Thoracic aorta (tissue), 2 donors: ENCODE measurements at regions not wholly inside any gene's neighbourhood (a gene's known extent, or its start where the extent isn't known, plus 50 kb on each side); places are given as distances from the start of the nearest gene placed in this dataset.

Source experiments
- ATAC-seq: fragments of 150-250 bp; one replicate; pipeline ENCODE4 v1.8.0; 2017; ENCODE audit warnings: low read depth; ENCODE audit not compliant: insufficient number of reproducible peaks, low FRiP score
- DNase-seq: peaks from one replicate; pipeline ENCODE4 v3.0.0-alpha.2; 2020; ENCODE audit warnings: low spot score
- H3K27ac ChIP-seq, 2 donors: fragments of 200-600 bp; sonication (generic); 1 replicate in 1 of 2; 2 replicates in 1 of 2; pipeline ENCODE4 v1.5.1; 2016; ENCODE audit warnings: mild to moderate bottlenecking in 2 of 2, moderate library complexity in 2 of 2
- H3K27me3 ChIP-seq: fragments of 200-600 bp; sonication (generic); replicated peaks from 2 replicates; pipeline ENCODE4 v1.6.0; 2016; ENCODE audit warnings: mild to moderate bottlenecking; ENCODE audit not compliant: insufficient read depth
- H3K36me3 ChIP-seq: fragments of 200-600 bp; sonication (generic); one replicate; pipeline ENCODE4 v1.5.1; 2016
- H3K4me1 ChIP-seq, 2 donors: fragments of 200-600 bp; sonication (generic); 1 replicate in 1 of 2; 2 replicates in 1 of 2; pipeline versions ENCODE4 v1.5.1 to v1.6.0; 2016; ENCODE audit warnings: low read depth in 2 of 2, mild to moderate bottlenecking in 1 of 2; ENCODE audit not compliant: control insufficient read depth in 1 of 2
- H3K4me3 ChIP-seq: fragments of 200-600 bp; sonication (generic); 2 replicates; pipeline ENCODE4 v1.5.1; 2016; ENCODE audit warnings: mild to moderate bottlenecking
- H3K9me3 ChIP-seq: fragments of 200-600 bp; sonication (generic); 2 replicates; pipeline ENCODE4 v1.5.1; 2016
- TF ChIP-seq, protein P1 (sequence below): fragments of 200-600 bp; sonication (generic); IDR thresholded peaks from one replicate; pipeline ENCODE4 v1.5.1; 2019; ENCODE audit warnings: antibody characterized with exemption

DNA sequence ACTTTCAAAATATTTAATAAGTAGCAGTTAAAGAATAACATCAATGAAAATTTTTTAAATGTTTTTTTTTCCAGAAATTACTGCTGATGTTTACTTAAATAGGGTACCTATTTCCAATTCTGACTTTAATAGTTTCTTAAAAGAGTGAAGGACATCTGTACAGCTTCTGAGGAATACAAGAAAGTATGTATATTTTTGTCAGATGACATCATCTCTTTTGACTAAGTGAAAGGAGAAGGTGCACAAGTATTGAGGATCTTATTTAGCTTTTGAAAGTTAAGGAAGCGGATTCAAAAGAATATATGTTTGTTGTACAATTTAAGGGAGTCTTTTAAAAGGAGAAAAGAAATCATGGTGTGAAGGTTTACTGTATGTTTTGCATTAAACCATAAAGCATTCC, 90.0 kb upstream of the SLC35B3 start:
- no peaks in the 10 kb centered on the region for H3K4me1 ChIP-seq
- H3K4me3 ChIP-seq, result no peak overlapping the region
- H3K27me3 ChIP-seq, result no peaks in the 10 kb centered on the region
- H3K9me3 ChIP-seq, result no peaks in the 10 kb centered on the region
- H3K36me3 ChIP-seq, result no peaks in the 10 kb centered on the region
- DNase-seq (no peak), ATAC-seq (no peak)
- TF ChIP-seq, protein P1, sequence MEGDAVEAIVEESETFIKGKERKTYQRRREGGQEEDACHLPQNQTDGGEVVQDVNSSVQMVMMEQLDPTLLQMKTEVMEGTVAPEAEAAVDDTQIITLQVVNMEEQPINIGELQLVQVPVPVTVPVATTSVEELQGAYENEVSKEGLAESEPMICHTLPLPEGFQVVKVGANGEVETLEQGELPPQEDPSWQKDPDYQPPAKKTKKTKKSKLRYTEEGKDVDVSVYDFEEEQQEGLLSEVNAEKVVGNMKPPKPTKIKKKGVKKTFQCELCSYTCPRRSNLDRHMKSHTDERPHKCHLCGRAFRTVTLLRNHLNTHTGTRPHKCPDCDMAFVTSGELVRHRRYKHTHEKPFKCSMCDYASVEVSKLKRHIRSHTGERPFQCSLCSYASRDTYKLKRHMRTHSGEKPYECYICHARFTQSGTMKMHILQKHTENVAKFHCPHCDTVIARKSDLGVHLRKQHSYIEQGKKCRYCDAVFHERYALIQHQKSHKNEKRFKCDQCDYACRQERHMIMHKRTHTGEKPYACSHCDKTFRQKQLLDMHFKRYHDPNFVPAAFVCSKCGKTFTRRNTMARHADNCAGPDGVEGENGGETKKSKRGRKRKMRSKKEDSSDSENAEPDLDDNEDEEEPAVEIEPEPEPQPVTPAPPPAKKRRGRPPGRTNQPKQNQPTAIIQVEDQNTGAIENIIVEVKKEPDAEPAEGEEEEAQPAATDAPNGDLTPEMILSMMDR, result no peak
- no peak overlapping the region for H3K27ac ChIP-seq

DNA sequence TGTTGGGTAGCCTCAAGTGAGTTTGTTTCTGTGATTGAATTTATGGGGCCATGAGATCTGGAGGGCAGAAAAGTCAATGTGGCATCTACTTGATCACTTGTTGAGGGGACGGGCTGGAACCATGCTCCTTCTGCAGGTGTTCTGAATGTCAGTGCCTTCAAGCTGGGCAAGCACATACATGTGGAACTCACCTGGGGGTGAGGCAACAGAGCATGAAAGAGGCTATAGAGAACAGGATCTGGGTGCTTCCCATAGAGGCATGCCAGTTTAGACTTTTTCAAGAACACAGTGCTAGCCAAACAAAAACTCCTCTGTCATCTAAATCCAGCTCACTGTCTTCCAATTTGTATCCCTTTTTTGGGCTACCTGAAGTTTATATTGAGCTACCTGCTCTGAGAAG, 77.8 kb upstream of the SLC35B3 start:
- ATAC-seq (no peak), DNase-seq (no peak)
- no peaks in the 10 kb centered on the region for H3K4me1 ChIP-seq
- no peaks in the 10 kb centered on the region for H3K9me3 ChIP-seq
- H3K27ac ChIP-seq, result no peak overlapping the region
- H3K4me3 ChIP-seq, result no peak overlapping the region
- TF ChIP-seq, protein P1, result no peak
- no peaks in the 10 kb centered on the region for H3K36me3 ChIP-seq
- no peaks in the 10 kb centered on the region for H3K27me3 ChIP-seq

DNA sequence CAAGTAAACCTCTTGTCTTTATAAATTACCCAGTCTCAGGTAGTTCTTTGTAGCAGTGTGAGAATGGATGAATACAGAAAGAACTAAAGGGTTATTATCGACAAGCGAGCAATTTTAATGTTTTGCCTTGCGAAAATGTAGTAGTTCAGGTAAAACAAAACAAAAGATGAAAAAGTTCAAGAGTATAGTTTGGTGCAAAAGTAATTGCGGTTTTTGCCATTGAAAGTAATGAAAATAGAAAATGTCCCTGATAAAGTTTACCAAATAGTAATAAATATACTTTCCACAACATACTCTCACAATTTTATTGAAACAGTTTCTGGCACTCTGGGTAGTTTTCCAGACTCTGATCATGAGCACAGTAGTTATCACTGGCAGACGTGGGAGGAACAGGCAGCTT, 71.9 kb upstream of the SLC35B3 start:
- no peaks in the 10 kb centered on the region for H3K36me3 ChIP-seq
- H3K9me3 ChIP-seq, result no peaks in the 10 kb centered on the region
- TF ChIP-seq, protein P1, result no peak
- no peak overlapping the region for H3K27ac ChIP-seq
- ATAC-seq, result no peak
- no peak overlapping the region for H3K4me3 ChIP-seq
- no peaks in the 10 kb centered on the region for H3K27me3 ChIP-seq
- no peaks in the 10 kb centered on the region for H3K4me1 ChIP-seq
- no peak for DNase-seq

DNA sequence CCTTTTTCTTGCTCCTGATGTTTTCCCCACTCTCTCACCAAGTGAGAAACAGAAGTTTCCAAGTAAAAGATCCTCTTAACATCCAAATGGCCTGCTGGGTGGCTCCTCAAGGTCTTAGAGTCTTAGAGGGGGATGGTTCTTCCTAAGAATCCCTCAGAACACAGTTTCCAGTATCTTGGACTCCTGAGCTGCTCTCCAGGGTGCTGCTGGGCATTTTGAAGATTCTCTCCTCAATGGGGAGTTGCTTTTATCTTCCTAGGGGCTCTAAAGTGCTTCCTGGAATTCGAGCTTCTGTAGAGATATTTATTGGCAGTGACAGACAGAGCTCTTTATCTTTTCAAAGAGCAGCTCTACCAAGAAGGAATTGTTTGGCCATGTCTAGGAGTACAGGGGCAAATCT, 70.8 kb upstream of the SLC35B3 start:
- no peak overlapping the region for H3K27ac ChIP-seq
- H3K36me3 ChIP-seq, result no peaks in the 10 kb centered on the region
- no peaks in the 10 kb centered on the region for H3K27me3 ChIP-seq
- H3K4me3 ChIP-seq, result no peak overlapping the region
- DNase-seq, result no peak
- H3K4me1 ChIP-seq, result no peaks in the 10 kb centered on the region
- peaks cover 2% of the 10 kb centered on the region for H3K9me3 ChIP-seq
- TF ChIP-seq, protein P1, result no peak
- ATAC-seq, result no peak

DNA sequence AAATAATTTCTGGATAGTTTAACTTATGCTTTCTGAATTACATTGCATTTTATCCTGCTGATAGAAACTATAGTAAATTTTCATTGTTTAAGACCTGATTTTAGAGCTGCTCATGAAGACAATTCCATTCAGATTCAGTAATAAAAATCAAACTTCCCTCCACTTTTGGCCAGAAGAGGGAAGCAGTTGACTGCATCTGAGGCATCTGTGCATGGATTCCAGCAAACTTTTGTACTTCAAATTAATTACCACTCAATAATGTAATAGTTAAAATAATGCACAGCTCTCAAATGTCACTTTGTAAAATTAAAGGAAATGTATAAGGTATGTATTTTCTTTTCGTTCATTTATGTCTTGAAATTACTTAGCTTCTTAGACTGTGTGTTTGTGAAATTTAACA, 64.2 kb upstream of the SLC35B3 start:
- DNase-seq (no peak), ATAC-seq (no peak)
- no peak overlapping the region for H3K4me3 ChIP-seq
- H3K9me3 ChIP-seq, result peaks cover 6% of the 10 kb centered on the region
- TF ChIP-seq, protein P1, result no peak
- H3K27ac ChIP-seq, result no peak overlapping the region
- no peaks in the 10 kb centered on the region for H3K27me3 ChIP-seq
- no peaks in the 10 kb centered on the region for H3K4me1 ChIP-seq
- H3K36me3 ChIP-seq, result no peaks in the 10 kb centered on the region
